ENCODE measurements at regions not wholly inside any gene's neighbourhood (a gene's known extent, or its start where the extent isn't known, plus 50 kb on each side); places are given as distances from the start of the nearest gene placed in this dataset.

DNA sequence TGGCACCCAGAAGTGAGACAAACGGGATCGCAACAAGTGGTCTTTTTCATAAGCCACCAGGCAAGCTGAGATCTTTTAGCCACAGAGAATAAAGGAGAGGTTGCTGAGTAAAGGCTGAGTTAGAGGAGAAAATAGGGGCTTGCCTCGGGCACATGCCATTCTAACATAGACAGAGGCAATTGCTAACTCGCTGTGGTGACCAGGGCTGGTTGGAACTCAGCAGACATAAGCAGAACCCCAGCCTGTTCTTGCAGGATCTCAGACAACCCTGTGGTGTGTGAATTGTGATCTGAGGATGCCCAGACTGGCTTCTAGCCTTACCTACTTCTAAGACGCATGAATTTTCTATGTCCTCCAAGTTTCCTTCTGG, 300.2 kb downstream of the CDCA7 start:
- no peak for DNase-seq (ENCODE audit: low read depth in 1 of 2, low spot score in 1 of 2)
- H3K27ac ChIP-seq (replicated peaks), result no peak overlapping the region
- peaks cover 12% of the 10 kb centered on the region for H3K27me3 ChIP-seq (ENCODE audit: insufficient read depth, poor library complexity, severe bottlenecking)
- no peak overlapping the region for H3K4me3 ChIP-seq (replicated peaks; ENCODE audit: insufficient read depth, low read length)
- no peak for TF ChIP-seq POLR2AphosphoS5 (IDR thresholded peaks at IDR 0.05; ENCODE audit: low read depth)
- no peak for TF ChIP-seq REST (IDR thresholded peaks at IDR 0.05; ENCODE audit: insufficient replicate concordance, low read depth)
- no peak for TF ChIP-seq GABPA (IDR thresholded peaks at IDR 0.05; ENCODE audit: low read depth)
- TF ChIP-seq, protein P1, sequence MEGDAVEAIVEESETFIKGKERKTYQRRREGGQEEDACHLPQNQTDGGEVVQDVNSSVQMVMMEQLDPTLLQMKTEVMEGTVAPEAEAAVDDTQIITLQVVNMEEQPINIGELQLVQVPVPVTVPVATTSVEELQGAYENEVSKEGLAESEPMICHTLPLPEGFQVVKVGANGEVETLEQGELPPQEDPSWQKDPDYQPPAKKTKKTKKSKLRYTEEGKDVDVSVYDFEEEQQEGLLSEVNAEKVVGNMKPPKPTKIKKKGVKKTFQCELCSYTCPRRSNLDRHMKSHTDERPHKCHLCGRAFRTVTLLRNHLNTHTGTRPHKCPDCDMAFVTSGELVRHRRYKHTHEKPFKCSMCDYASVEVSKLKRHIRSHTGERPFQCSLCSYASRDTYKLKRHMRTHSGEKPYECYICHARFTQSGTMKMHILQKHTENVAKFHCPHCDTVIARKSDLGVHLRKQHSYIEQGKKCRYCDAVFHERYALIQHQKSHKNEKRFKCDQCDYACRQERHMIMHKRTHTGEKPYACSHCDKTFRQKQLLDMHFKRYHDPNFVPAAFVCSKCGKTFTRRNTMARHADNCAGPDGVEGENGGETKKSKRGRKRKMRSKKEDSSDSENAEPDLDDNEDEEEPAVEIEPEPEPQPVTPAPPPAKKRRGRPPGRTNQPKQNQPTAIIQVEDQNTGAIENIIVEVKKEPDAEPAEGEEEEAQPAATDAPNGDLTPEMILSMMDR (IDR thresholded peaks at IDR 0.05; ENCODE audit: insufficient read depth, low read length), result no peak
- no peak for TF ChIP-seq SPI1 (IDR thresholded peaks at IDR 0.05; ENCODE audit: borderline replicate concordance, low read depth)

DNA sequence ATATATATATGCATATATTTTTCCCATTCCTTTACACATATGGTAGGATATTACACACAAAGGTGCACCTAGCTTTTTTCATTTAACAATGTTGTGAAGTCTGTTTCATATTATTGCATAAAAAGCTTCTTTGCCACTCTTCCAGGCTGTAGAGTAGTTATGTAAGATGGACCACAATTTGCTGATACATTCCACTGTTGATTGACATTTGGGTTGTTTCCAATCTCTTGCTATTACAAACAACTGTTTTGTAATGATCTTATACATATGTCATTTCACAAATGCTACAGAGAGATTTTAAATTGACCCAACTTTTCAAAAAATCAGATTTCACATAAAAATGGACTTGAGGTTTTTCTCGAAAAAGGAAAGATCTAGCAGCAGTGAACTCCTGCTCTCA, 301.4 kb downstream of the CDCA7 start:
- DNase-seq (ENCODE audit: low read depth in 1 of 2, low spot score in 1 of 2), result no peak
- H3K27ac ChIP-seq (replicated peaks), result no peak overlapping the region
- H3K4me3 ChIP-seq (replicated peaks; ENCODE audit: insufficient read depth, low read length), result no peak overlapping the region
- TF ChIP-seq SPI1 (IDR thresholded peaks at IDR 0.05; ENCODE audit: borderline replicate concordance, low read depth) (no peak), POLR2AphosphoS5 (IDR thresholded peaks at IDR 0.05; ENCODE audit: low read depth) (no peak), GABPA (IDR thresholded peaks at IDR 0.05; ENCODE audit: low read depth) (no peak), REST (IDR thresholded peaks at IDR 0.05; ENCODE audit: insufficient replicate concordance, low read depth) (no peak)
- TF ChIP-seq, protein P1 (IDR thresholded peaks at IDR 0.05; ENCODE audit: insufficient read depth, low read length), result no peak
- H3K27me3 ChIP-seq (ENCODE audit: insufficient read depth, poor library complexity, severe bottlenecking), result peaks cover 12% of the 10 kb centered on the region

DNA sequence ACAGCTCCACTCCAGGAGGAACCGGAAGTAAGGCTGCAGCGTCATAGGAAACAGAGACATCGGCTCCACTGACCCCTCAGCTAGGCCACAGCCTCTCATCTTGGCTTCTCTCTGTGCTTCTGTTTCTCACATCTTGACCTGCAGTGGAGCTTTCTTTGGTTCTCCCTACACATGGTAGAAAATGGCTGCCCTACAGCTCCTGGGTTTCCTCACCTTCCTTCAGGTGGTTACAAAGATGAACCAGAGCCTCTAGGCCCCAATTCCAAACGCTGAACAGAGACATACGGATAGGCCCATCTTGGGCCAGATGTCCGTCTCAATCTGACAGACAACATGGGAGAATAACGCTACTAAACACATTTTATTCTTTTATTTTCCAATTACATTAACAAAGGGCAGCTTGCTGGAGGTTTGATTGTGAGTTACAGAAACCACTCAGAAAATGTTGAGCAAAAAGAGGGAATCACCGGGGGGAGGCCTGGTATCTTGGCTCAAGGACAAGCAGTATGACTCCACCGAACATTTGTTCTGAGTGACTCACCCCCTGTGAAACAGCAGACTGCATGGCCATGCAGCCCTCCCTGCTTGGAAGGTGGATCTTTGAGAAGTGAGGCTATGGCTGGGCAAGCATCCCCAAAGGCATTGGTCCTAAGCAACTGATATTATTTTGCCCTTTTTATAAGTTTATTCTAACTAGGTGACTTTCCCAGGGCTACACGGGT, 303.5 kb downstream of the CDCA7 start:
- TF ChIP-seq POLR2AphosphoS5 (IDR thresholded peaks at IDR 0.05; ENCODE audit: low read depth), result no peak
- TF ChIP-seq, protein P1 (IDR thresholded peaks at IDR 0.05; ENCODE audit: insufficient read depth, low read length), result no peak
- no peak for TF ChIP-seq SPI1 (IDR thresholded peaks at IDR 0.05; ENCODE audit: borderline replicate concordance, low read depth)
- TF ChIP-seq GABPA (IDR thresholded peaks at IDR 0.05; ENCODE audit: low read depth), result no peak
- TF ChIP-seq REST (IDR thresholded peaks at IDR 0.05; ENCODE audit: insufficient replicate concordance, low read depth), result no peak
- Histone ChIP-seq H3K27ac (replicated peaks) (no peak overlapping the region), H3K4me3 (replicated peaks; ENCODE audit: insufficient read depth, low read length) (no peak overlapping the region), H3K27me3 (ENCODE audit: insufficient read depth, poor library complexity, severe bottlenecking) (peaks cover 17% of the 10 kb centered on the region)
- no peak for DNase-seq (ENCODE audit: low read depth in 1 of 2, low spot score in 1 of 2)
